SU-DHL-6 (cell line): ENCODE measurements at regions not wholly inside any gene's neighbourhood (a gene's known extent, or its start where the extent isn't known, plus 50 kb on each side); places are given as distances from the start of the nearest gene placed in this dataset.
"Not testable (repeated sequence)": the region's sequence is repeated elsewhere in the genome, so short reads cannot be mapped to it uniquely, and the experiment has no call there.

Source experiments
- H2AFZ ChIP-seq: fragments of 200-600 bp; sonication (generic); 2 replicates; pipeline ENCODE4 v1.6.1; 2014; ENCODE audit warnings: low read depth, mild to moderate bottlenecking, moderate library complexity, mixed read lengths, antibody characterized with exemption, low read length; ENCODE audit not compliant: severe bottlenecking
- H3F3A ChIP-seq: fragments of 200-600 bp; shearing (Covaris generic); 2 replicates; pipeline ENCODE4 v1.6.0; 2016; ENCODE audit warnings: antibody characterized with exemption, mild to moderate bottlenecking; ENCODE audit not compliant: insufficient read depth
- H3K27ac ChIP-seq: fragments of 200-600 bp; sonication (generic); 2 replicates; pipeline ENCODE4 v1.5.1; 2016; ENCODE audit warnings: low read depth, mild to moderate bottlenecking, low read length, moderate library complexity, mixed read lengths
- H3K27me3 ChIP-seq: fragments of 200-600 bp; sonication (generic), shearing (Covaris generic); 2 replicates; pipeline ENCODE4 v1.6.0; 2014; ENCODE audit warnings: mild to moderate bottlenecking, low read length
- H3K36me3 ChIP-seq: fragments of 200-600 bp; sonication (generic); 2 replicates; pipeline ENCODE4 v1.6.1; 2014; ENCODE audit warnings: mild to moderate bottlenecking, low read length, mixed read lengths
- H3K4me2 ChIP-seq: fragments of 300-600, 200-600 bp; shearing (Covaris generic), sonication (generic); 2 replicates; pipeline ENCODE4 v1.6.0; 2014; ENCODE audit warnings: low read length, low read depth, mild to moderate bottlenecking; ENCODE audit not compliant: poor library complexity, severe bottlenecking
- H3K4me3 ChIP-seq: fragments of 200-600 bp; sonication (generic); 2 replicates; pipeline ENCODE4 v1.5.1; 2014; ENCODE audit warnings: antibody characterized with exemption, low read length, mild to moderate bottlenecking, mixed read lengths; ENCODE audit not compliant: insufficient read depth, poor library complexity, severe bottlenecking
- H3K79me2 ChIP-seq: fragments of 200-600 bp; sonication (generic); 2 replicates; pipeline ENCODE4 v1.6.1; 2014; ENCODE audit warnings: mild to moderate bottlenecking, low read length, moderate library complexity; ENCODE audit not compliant: insufficient read depth
- H3K9ac ChIP-seq: fragments of 200-600 bp; sonication (generic); 2 replicates; pipeline ENCODE4 v1.7.0; 2014; ENCODE audit warnings: mild to moderate bottlenecking, low read length
- H3K9me2 ChIP-seq: fragments of 200-600 bp; sonication (generic); replicated peaks from 2 replicates; pipeline ENCODE4 v1.6.1; 2014; ENCODE audit warnings: low read length; ENCODE audit not compliant: insufficient read depth
- H3K9me3 ChIP-seq: fragments of 200-600 bp; sonication (generic); 2 replicates; pipeline ENCODE4 v1.6.1; 2014; ENCODE audit warnings: low read length, mixed read lengths; ENCODE audit not compliant: insufficient read depth
- H4K20me1 ChIP-seq: fragments of 200-600 bp; sonication (generic); 2 replicates; pipeline ENCODE4 v1.6.1; 2014; ENCODE audit warnings: low read depth, mild to moderate bottlenecking, antibody characterized with exemption, low read length, moderate library complexity, mixed read lengths
- CTCF ChIP-seq: fragments of 200-600 bp; sonication (generic); IDR thresholded peaks from one replicate; pipeline ENCODE4 v1.5.1; 2017; ENCODE audit warnings: antibody characterized with exemption, mild to moderate bottlenecking, low read length, moderate library complexity; ENCODE audit not compliant: insufficient read depth, poor library complexity, severe bottlenecking
- EZH2phosphoT487 ChIP-seq: fragments of 200-600 bp; sonication (generic), shearing (Covaris generic); conservative IDR thresholded peaks from 2 replicates; pipeline ENCODE4 v1.6.1; 2018; ENCODE audit warnings: mild to moderate bottlenecking, antibody characterized with exemption, low read length, moderate library complexity, mixed read lengths

DNA sequence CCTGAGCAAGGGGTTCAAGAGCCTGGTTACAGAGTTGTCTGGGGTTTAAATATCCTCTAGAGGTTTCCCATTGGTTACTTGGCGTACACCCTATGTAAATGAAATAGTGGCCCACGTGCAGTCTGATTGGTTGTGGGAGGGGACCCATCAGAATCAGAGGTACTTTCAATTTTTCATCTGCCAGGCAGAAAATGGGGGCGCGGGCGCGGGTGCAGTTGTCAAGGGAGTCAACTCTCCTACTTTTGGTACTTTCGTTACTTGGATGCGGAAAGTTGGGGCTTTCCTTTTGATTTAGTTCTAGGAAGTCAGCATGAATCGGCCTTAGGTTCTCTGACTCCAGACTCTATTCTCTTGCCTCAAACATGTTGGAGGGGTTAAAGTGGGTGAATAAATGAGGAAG is 83.2 kb downstream of the DNAJB9 start:
- Histone ChIP-seq H3K4me2 (no peak overlapping the region), H3K36me3 (no peaks in the 10 kb centered on the region), H3K79me2 (no peaks in the 10 kb centered on the region), H3K4me3 (no peak overlapping the region), H2AFZ (no peak overlapping the region), H3K27ac (no peak overlapping the region), H3K9me3 (no peaks in the 10 kb centered on the region), H4K20me1 (no peaks in the 10 kb centered on the region), H3K9ac (no peak overlapping the region), H3F3A (no peaks in the 10 kb centered on the region), H3K9me2 (no peaks in the 10 kb centered on the region), H3K27me3 (no peaks in the 10 kb centered on the region)
- no peak for TF ChIP-seq CTCF
- TF ChIP-seq EZH2phosphoT487, result no peak

DNA sequence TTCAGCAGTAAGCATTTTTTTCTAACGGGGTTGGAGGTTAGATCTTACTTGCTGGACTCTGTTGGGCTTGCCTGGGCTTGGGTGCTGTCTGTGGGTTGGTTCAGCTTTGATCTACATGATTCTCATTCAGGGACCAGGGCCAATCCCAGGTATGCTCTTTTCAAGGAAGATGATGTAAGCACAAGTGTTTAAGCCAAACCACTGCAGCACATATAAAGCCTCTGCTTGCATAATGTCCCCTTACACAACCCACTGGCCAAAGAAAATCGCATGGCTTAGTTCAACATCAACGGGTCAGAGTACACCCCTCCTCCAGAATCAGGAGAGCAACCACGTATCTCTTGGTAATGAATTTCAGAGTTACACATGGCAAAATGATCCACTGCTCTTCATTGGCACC is 83.9 kb downstream of the DNAJB9 start:
- Histone ChIP-seq H4K20me1 (no peaks in the 10 kb centered on the region), H3K79me2 (no peaks in the 10 kb centered on the region), H3K4me2 (no peak overlapping the region), H2AFZ (no peak overlapping the region), H3K27ac (no peak overlapping the region), H3K9ac (no peak overlapping the region), H3K36me3 (no peaks in the 10 kb centered on the region), H3K4me3 (no peak overlapping the region), H3K9me3 (no peaks in the 10 kb centered on the region), H3K27me3 (no peaks in the 10 kb centered on the region), H3K9me2 (no peaks in the 10 kb centered on the region), H3F3A (no peaks in the 10 kb centered on the region)
- no peak for TF ChIP-seq CTCF
- TF ChIP-seq EZH2phosphoT487, result no peak

DNA sequence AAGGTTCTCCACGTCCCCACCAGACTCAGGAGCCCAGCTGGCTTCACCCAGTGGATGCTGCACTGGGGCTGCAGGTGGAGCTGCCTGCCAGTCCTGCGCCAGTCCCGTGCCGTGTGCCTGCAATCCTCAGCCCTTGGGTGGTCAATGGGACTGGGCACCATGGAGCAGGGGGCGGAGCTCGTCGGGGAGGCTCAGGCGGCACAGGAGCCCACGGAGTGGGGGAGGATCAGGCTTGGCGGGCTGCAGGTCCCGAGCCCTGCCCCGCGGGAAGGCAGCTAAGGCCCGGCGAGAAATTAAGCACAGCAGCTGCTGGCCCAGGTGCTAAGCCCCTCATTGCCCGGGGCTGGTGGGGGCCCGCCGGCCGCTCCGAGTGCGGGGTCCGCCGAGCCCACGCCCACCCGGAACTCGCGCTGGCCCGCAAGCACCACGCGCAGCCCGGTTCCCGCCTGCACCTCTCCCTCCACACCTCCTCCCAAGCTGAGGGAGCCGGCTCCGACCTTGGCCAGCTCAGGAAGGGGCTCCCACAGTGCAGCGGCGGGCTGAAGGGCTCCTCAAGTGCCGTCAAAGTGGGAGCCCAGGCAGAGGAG is 87.6 kb downstream of the DNAJB9 start:
- H3K4me3 ChIP-seq, H3K36me3 ChIP-seq, H4K20me1 ChIP-seq, H3K27ac ChIP-seq, H3K79me2 ChIP-seq, H3K9me3 ChIP-seq, H3F3A ChIP-seq, H3K9me2 ChIP-seq, H2AFZ ChIP-seq, H3K9ac ChIP-seq, H3K4me2 ChIP-seq, H3K27me3 ChIP-seq: not testable (repeated sequence)

DNA sequence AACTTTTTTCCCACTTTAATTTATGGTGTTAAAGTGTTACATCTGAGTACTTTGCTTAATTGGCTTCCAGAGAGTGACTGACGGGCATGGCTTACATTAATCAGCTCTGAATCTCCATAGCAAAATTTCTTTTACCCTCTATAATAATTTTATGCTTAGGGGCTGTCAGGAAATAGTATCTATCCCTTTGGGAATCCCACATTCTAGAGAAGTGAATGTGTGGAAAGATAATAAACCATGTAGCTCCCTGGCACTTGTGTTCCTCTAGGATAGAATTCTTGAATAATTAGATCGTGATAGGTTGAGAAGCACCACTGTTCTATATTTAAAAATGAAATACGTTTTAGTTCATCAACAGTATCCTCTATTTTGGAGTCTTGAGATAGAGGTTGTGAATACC is 89.6 kb downstream of the DNAJB9 start:
- Histone ChIP-seq H3K9me3 (no peaks in the 10 kb centered on the region), H3K9me2 (no peaks in the 10 kb centered on the region), H3K4me3 (no peak overlapping the region), H2AFZ (no peak overlapping the region), H4K20me1 (no peaks in the 10 kb centered on the region), H3K4me2 (no peak overlapping the region), H3K79me2 (no peaks in the 10 kb centered on the region), H3F3A (no peaks in the 10 kb centered on the region), H3K9ac (no peak overlapping the region), H3K27ac (no peak overlapping the region), H3K27me3 (no peaks in the 10 kb centered on the region), H3K36me3 (no peaks in the 10 kb centered on the region)
- no peak for TF ChIP-seq EZH2phosphoT487
- no peak for TF ChIP-seq CTCF
